ENCODE measurements at regions not wholly inside any gene's neighbourhood (a gene's known extent, or its start where the extent isn't known, plus 50 kb on each side); places are given as distances from the start of the nearest gene placed in this dataset.

GRCh38 chr11:119863851-119864601, 135.0 kb upstream of the NECTIN1 start:
- H3K4me2 ChIP-seq (ENCODE audit: insufficient read depth, low read length) = no peak overlapping the region

More at GRCh38 chr11:119863851-119864601, 135.0 kb upstream of the NECTIN1 start:
- H3K4me1 ChIP-seq (replicated peaks in 1 of 2; ENCODE audit: control insufficient read depth in 2 of 2, insufficient read depth in 2 of 2, low read length in 2 of 2) = no peaks in the 10 kb centered on the region
- TF ChIP-seq TAF9B (IDR thresholded peaks at IDR 0.05; ENCODE audit: partially characterized antibody) (no peak), HMGN3 (IDR thresholded peaks at IDR 0.05; ENCODE audit: borderline replicate concordance, extremely low read depth, insufficient read length, low read depth, low read length) (no peak), FOXA1 (IDR thresholded peaks at IDR 0.05; ENCODE audit: borderline replicate concordance) (no peak), TAF7 (tag; IDR thresholded peaks at IDR 0.05) (no peak), RERE (CRISPR knock-in tag; IDR thresholded peaks at IDR 0.05; ENCODE audit: borderline replicate concordance) (no peak), SRSF7 (optimal IDR thresholded peaks at IDR 0.05; ENCODE audit: low read depth, low read length) (no peak), NR2C2 (CRISPR knock-in tag; IDR thresholded peaks at IDR 0.05) (no peak), NR2C2 (tag; IDR thresholded peaks at IDR 0.05) (no peak), ETV1 (tag; conservative IDR thresholded peaks at IDR 0.05; ENCODE audit: low read depth) (no peak), ZNF140 (CRISPR knock-in tag; IDR thresholded peaks at IDR 0.05) (no peak), SAFB (IDR thresholded peaks at IDR 0.05; ENCODE audit: borderline replicate concordance, low read depth, low read length) (no peak), LARP7 (IDR thresholded peaks at IDR 0.05) (no peak), SMAD1 (IDR thresholded peaks at IDR 0.05; ENCODE audit: low read depth, low read length, partially characterized antibody) (no peak), BHLHE40 (IDR thresholded peaks at IDR 0.05; ENCODE audit: low read length) (no peak), DLX4 (CRISPR knock-in tag; IDR thresholded peaks at IDR 0.05) (no peak), XRCC4 (IDR thresholded peaks at IDR 0.05; ENCODE audit: extremely low read depth, insufficient read depth, insufficient read length) (no peak)
- intact Hi-C loops (cut with micrococcal nuclease) (no loop called here), in situ Hi-C loops (cut with MboI) (no loop called here)
- no peaks in the 10 kb centered on the region for H3K36me3 ChIP-seq (ENCODE audit: control insufficient read depth, insufficient read depth, low read length)
- FAIRE-seq (no peak), ATAC-seq (peak; percentile 23; the same call in 1 of the 3 replicates), DNase-seq (ENCODE audit: extremely low read depth in 1 of 4, low spot score in 3 of 4) (no peak)
- WGBS (ENCODE audit: insufficient coverage, low coverage, missing lambda C conversion rate) = 1% methylated on average over 16 of the region's 17 CpGs
- H3K27ac ChIP-seq (ENCODE audit: extremely low read depth, low read depth, low read length) = no peak overlapping the region
- POLR2A ChIA-PET = interaction anchor here (1.1 kb wide), 1 partner anchor 17 kb away, joined by 3 read pairs; no protein-coding TSS in a partner anchor
- peaks cover 0 to 35% of the 10 kb centered on the region in 2 experiments; a peak in 4 of 5 replicates for H3K27me3 ChIP-seq (ENCODE audit: control insufficient read depth in 2 of 2, insufficient read depth in 2 of 2, low read length in 2 of 2)
- H3K4me3 ChIP-seq = no peak overlapping the region
- no peaks in the 10 kb centered on the region for H3K9me3 ChIP-seq (replicated peaks; ENCODE audit: control insufficient read depth, insufficient read depth, low read depth, low read length)
- CTCF ChIA-PET (ENCODE audit: low intra/inter-chr PET ratio) = no interaction called here
- no TSS peak for BruUV-seq (replicated peaks)
- no peak overlapping the region for H3K9ac ChIP-seq (ENCODE audit: insufficient read depth in 1 of 2, low read depth in 2 of 2, low read length in 2 of 2)
- H3K79me2 ChIP-seq (ENCODE audit: control insufficient read depth, insufficient read depth, low read length) = no peaks in the 10 kb centered on the region
- H3K9me1 ChIP-seq (ENCODE audit: control insufficient read depth, insufficient read depth, low read length) = peaks cover under 1% of the 10 kb centered on the region
- H2AFZ ChIP-seq (ENCODE audit: low read depth, low read length) = no peak overlapping the region
- peaks cover 2% of the 10 kb centered on the region; the same call in 1 of the 2 replicates for H4K20me1 ChIP-seq (replicated peaks; ENCODE audit: control insufficient read depth, insufficient read depth, low read length)

Data from K562 (cell line).